ENCODE measurements at regions not wholly inside any gene's neighbourhood (a gene's known extent, or its start where the extent isn't known, plus 50 kb on each side); places are given as distances from the start of the nearest gene placed in this dataset.

DNA sequence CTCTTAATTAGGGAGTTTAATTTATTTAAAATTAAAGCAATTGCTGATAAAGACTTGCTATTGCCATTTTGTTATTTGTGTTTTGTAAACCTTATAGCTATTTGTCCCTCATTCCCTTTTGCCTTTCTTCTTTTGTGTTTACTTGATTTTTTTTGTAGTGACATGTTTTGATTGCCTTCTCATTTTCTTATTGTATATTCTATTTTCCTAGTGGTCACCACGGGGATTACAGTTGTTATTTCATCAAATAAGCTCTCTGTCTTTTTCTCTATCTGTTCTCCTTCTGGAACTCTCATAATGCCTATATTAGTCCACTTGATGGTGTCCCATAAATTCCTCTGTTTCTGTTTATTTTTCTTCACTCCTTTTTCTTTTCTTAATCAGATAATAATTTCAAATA lies 64.4 kb upstream of the FRY start:
- TF ChIP-seq, protein P1, sequence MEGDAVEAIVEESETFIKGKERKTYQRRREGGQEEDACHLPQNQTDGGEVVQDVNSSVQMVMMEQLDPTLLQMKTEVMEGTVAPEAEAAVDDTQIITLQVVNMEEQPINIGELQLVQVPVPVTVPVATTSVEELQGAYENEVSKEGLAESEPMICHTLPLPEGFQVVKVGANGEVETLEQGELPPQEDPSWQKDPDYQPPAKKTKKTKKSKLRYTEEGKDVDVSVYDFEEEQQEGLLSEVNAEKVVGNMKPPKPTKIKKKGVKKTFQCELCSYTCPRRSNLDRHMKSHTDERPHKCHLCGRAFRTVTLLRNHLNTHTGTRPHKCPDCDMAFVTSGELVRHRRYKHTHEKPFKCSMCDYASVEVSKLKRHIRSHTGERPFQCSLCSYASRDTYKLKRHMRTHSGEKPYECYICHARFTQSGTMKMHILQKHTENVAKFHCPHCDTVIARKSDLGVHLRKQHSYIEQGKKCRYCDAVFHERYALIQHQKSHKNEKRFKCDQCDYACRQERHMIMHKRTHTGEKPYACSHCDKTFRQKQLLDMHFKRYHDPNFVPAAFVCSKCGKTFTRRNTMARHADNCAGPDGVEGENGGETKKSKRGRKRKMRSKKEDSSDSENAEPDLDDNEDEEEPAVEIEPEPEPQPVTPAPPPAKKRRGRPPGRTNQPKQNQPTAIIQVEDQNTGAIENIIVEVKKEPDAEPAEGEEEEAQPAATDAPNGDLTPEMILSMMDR (IDR thresholded peaks at IDR 0.05): no peak
- no peak for TF ChIP-seq EP300 (IDR thresholded peaks at IDR 0.05)
